Neural progenitor cell (in vitro differentiated cells): ENCODE measurements at regions not wholly inside any gene's neighbourhood (a gene's known extent, or its start where the extent isn't known, plus 50 kb on each side); places are given as distances from the start of the nearest gene placed in this dataset.

ENCODE experiments used
- EZH2 ChIP-seq: fragments of 200-600 bp; sonication (generic); IDR thresholded peaks from 2 replicates; pipeline ENCODE4 v1.6.1; 2017; ENCODE audit warnings: antibody characterized with exemption, mild to moderate bottlenecking, moderate library complexity
- TF ChIP-seq, protein P1 (sequence below): fragments of 200-600 bp; sonication (generic); IDR thresholded peaks from 2 replicates; pipeline ENCODE4 v1.5.1; 2017; ENCODE audit warnings: antibody characterized with exemption, mild to moderate bottlenecking

DNA sequence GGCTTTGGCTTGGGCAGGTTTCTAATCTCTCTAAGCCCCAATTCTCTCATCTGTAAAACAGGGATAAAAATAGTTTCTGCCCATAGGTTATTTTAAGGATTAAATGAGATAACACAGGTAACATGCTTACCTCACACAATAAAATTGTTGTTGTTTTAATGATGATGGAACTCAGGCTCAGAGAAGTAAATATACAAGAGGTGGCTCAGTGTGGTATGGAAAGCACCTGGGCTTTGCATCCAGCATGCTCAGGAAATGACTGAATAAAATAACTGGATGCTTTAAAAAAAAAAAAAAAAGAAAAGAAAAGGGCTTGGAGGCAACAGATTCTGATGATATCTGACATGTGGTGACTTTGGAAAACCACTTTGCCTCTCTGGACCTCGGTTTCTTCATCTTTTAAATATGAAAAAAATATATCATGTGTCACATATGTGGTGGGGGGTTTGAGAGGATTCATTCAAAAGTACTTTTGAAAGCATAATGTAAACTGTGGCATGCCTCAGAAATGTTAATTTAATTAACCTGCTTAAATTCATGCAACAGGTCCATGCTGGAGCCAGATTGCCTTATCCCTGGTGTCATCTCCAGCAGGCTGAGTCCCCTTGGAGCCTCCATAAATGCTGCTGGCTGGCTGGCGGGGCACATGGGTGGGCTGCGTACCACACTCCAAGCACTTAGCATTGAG, 112.8 kb upstream of the CDC42EP3 start:
- TF ChIP-seq, protein P1, sequence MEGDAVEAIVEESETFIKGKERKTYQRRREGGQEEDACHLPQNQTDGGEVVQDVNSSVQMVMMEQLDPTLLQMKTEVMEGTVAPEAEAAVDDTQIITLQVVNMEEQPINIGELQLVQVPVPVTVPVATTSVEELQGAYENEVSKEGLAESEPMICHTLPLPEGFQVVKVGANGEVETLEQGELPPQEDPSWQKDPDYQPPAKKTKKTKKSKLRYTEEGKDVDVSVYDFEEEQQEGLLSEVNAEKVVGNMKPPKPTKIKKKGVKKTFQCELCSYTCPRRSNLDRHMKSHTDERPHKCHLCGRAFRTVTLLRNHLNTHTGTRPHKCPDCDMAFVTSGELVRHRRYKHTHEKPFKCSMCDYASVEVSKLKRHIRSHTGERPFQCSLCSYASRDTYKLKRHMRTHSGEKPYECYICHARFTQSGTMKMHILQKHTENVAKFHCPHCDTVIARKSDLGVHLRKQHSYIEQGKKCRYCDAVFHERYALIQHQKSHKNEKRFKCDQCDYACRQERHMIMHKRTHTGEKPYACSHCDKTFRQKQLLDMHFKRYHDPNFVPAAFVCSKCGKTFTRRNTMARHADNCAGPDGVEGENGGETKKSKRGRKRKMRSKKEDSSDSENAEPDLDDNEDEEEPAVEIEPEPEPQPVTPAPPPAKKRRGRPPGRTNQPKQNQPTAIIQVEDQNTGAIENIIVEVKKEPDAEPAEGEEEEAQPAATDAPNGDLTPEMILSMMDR = no peak
- no peak for TF ChIP-seq EZH2
